RWPE2 (cell line): ENCODE measurements at regions not wholly inside any gene's neighbourhood (a gene's known extent, or its start where the extent isn't known, plus 50 kb on each side); places are given as distances from the start of the nearest gene placed in this dataset.

Source experiments
- ATAC-seq: fragments of 200-7000 bp; cut with Tn5 transposase; 3 replicates; pipeline ENCODE4 v1.9.1; 2021; ENCODE audit warnings: low read depth
- DNase-seq: peaks from one replicate; pipeline ENCODE4 v3.0.0-alpha.2; 2020; ENCODE audit warnings: low spot score
- H3K27ac ChIP-seq: fragments of 450-650 bp; 2 replicates; pipeline ENCODE4 v1.5.1; 2017; ENCODE audit warnings: mild to moderate bottlenecking; ENCODE audit not compliant: poor library complexity, severe bottlenecking
- H3K27me3 ChIP-seq: fragments of 250-450 bp; sonication (Bioruptor Pico); 2 replicates; pipeline ENCODE4 v1.5.1; 2021; ENCODE audit warnings: mild to moderate bottlenecking, moderate library complexity; ENCODE audit not compliant: insufficient read depth, poor library complexity, severe bottlenecking
- H3K36me3 ChIP-seq: fragments of 250-450 bp; sonication (Bioruptor Pico); 2 replicates; pipeline ENCODE4 v1.5.1; 2020; ENCODE audit warnings: low read depth, mild to moderate bottlenecking, moderate library complexity
- H3K4me1 ChIP-seq: fragments of 250-450 bp; sonication (Bioruptor Pico); 2 replicates; pipeline ENCODE4 v1.5.1; 2021; ENCODE audit warnings: mild to moderate bottlenecking, moderate library complexity; ENCODE audit not compliant: insufficient read depth, poor library complexity, severe bottlenecking
- H3K4me3 ChIP-seq: fragments of 250-450 bp; sonication (Bioruptor Pico); 2 replicates; pipeline ENCODE4 v1.5.1; 2021; ENCODE audit warnings: mild to moderate bottlenecking, moderate library complexity; ENCODE audit not compliant: severe bottlenecking
- H3K9me3 ChIP-seq: fragments of 250-450 bp; sonication (Bioruptor Pico); 2 replicates; pipeline ENCODE4 v1.5.1; 2021; ENCODE audit warnings: mild to moderate bottlenecking, moderate library complexity; ENCODE audit not compliant: severe bottlenecking
- CTCF ChIP-seq: fragments of 450-650 bp; IDR thresholded peaks from one replicate; pipeline ENCODE4 v1.5.1; 2017; ENCODE audit warnings: mild to moderate bottlenecking, moderate library complexity; ENCODE audit not compliant: poor library complexity, severe bottlenecking

- Histone ChIP-seq H3K4me1 (peaks cover 8% of the 10 kb centered on the region), H3K9me3 (no peaks in the 10 kb centered on the region), H3K36me3 (no peaks in the 10 kb centered on the region), H3K27me3 (no peaks in the 10 kb centered on the region), H3K4me3 (no peak overlapping the region), H3K27ac (no peak overlapping the region)
- DNase-seq (no peak), ATAC-seq (peak; percentile 7; the same call in 1 of the 3 replicates)
- no peak for TF ChIP-seq CTCF
Observed at GRCh38 chr2:105576050-105576439, 168.7 kb upstream of the NCK2 start.

DNA sequence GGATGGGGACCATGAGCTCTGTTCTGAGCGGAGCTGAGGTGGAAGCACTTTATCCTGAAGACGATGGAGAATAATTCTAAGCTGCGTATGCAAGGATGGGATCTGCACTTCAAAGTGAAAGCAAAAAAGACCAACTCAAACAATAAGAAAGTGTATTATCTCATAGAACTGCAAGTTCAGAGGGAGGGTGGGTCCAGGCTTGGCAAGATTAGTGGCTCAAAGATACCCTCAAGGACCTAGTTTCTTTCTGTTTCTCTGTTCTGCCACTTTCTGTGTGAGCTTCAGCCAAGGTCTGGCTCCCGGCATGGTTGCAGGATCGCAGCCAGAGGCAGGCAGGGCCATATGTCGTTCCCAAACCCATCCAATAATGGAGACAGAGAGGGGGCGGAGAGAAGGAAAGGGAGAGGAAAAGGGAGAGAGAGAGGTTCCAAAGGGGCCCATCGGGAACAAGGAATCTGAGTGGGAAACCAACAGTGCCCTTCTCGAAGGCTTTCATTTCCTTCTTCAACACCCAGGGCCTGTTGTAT lies 169.2 kb upstream of the NCK2 start:
- Histone ChIP-seq H3K4me1 (peaks cover 8% of the 10 kb centered on the region), H3K9me3 (no peaks in the 10 kb centered on the region), H3K27me3 (no peaks in the 10 kb centered on the region), H3K4me3 (no peak overlapping the region), H3K36me3 (no peaks in the 10 kb centered on the region), H3K27ac (no peak overlapping the region)
- no peak for ATAC-seq
- DNase-seq, result no peak
- no peak for TF ChIP-seq CTCF

DNA sequence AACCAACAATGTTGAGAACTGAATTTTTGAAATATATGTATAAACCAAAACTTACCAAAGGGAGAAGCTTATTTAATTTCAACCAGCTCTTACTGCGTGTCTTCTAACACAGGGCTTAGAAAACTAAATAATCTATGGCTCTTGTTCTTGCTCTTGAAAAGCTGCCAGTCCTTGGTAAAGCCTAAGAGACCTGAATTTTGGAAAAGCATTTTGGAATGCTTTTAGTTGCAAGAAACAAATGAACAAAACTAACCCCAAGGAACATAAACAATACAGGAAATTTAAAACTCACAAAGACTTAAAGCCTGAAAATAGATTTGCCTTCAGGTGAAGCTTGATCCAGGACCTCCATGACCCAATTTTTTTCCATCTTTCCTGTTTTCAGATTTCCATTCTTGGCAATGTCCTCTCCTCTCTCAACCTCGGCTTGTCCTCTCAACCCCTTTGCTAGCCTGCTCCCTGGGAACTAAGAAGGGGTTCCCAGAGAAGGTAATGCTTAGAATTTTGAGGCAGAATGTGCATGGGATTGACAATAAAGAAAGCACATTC lies 169.8 kb upstream of the NCK2 start:
- Histone ChIP-seq H3K36me3 (no peaks in the 10 kb centered on the region), H3K4me3 (no peak overlapping the region), H3K9me3 (no peaks in the 10 kb centered on the region), H3K27me3 (no peaks in the 10 kb centered on the region), H3K27ac (no peak overlapping the region), H3K4me1 (peaks cover 8% of the 10 kb centered on the region)
- ATAC-seq (no peak), DNase-seq (no peak)
- no peak for TF ChIP-seq CTCF

DNA sequence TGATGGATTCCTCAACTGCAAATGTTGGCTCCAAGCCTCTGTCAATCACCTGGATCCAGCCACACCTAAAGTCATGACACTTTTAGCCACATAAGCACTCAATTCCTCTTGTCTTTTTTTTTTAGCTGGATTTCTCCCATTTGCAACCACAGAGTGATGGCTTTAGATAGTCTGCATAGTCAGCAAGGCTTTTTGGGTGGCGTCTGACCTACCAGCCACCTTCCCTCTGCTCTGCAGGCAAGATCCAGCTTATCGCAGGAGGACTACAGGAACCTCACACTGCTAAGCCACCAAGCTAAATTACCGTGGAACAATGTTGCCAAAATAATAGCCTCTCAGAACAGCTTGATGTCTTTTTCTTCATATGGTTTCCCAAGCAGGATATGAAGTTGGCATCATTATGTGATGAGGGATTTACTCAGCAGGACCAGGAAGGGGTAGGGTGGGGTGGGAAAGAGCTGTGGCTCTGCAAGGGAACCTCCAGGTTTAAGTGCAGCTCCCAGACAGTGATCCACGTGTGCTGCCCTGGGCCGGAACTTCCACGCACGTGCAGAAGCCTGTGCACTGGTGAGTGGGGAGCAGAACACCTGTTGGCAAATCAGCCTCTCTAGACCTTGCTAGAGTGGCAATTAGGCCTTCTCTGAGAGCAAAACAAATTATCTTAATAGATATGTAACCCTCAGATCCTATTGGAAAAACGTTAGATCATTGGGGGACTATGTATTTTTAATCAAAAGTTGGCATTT lies 170.6 kb upstream of the NCK2 start:
- H3K4me1 ChIP-seq, result peaks cover 8% of the 10 kb centered on the region
- H3K9me3 ChIP-seq, result no peaks in the 10 kb centered on the region
- H3K4me3 ChIP-seq, result no peak overlapping the region
- no peak for TF ChIP-seq CTCF
- H3K27me3 ChIP-seq, result no peaks in the 10 kb centered on the region
- no peaks in the 10 kb centered on the region for H3K36me3 ChIP-seq
- DNase-seq (no peak), ATAC-seq (no peak)
- no peak overlapping the region for H3K27ac ChIP-seq

- Histone ChIP-seq H3K36me3 (no peaks in the 10 kb centered on the region), H3K27me3 (no peaks in the 10 kb centered on the region), H3K4me1 (peaks cover 8% of the 10 kb centered on the region), H3K4me3 (no peak overlapping the region), H3K27ac (no peak overlapping the region), H3K9me3 (no peaks in the 10 kb centered on the region)
- DNase-seq (no peak), ATAC-seq (no peak)
- no peak for TF ChIP-seq CTCF
Observed at GRCh38 chr2:105573490-105573889, 171.2 kb upstream of the NCK2 start.
